Right cardiac atrium (tissue), 5 donors: ENCODE measurements at regions not wholly inside any gene's neighbourhood (a gene's known extent, or its start where the extent isn't known, plus 50 kb on each side); places are given as distances from the start of the nearest gene placed in this dataset.

Source experiments
- ATAC-seq, 2 donors: fragments of 200-7000 bp; cut with Tn5 transposase; one replicate each; pipeline versions ENCODE4 v1.8.0 to v1.9.1; 2020; ENCODE audit warnings: moderate library complexity in 2 of 2, mild to moderate bottlenecking in 1 of 2
- DNase-seq, 3 donors: peaks; one replicate each; pipeline ENCODE4 v3.0.0-alpha.2; 2020
- H3K27ac ChIP-seq: one replicate; pipeline ENCODE4 v1.5.1; 2013; ENCODE audit warnings: mild to moderate bottlenecking, low read length, control low read depth, moderate library complexity
- H3K27me3 ChIP-seq: one replicate; pipeline ENCODE4 v1.6.1; 2013; ENCODE audit not compliant: control insufficient read depth, insufficient read depth
- H3K4me1 ChIP-seq: one replicate; pipeline ENCODE4 v1.6.1; 2013; ENCODE audit warnings: low read length; ENCODE audit not compliant: control insufficient read depth, insufficient read depth
- H3K4me3 ChIP-seq: one replicate; pipeline ENCODE4 v1.5.1; 2013; ENCODE audit warnings: low read length, control low read depth
- H3K9me3 ChIP-seq: one replicate; pipeline ENCODE4 v1.6.1; 2013; ENCODE audit warnings: low read length; ENCODE audit not compliant: control insufficient read depth
- WGBS: extraction: QIAGEN DNeasy Blood & Tissue Kit; methylation state at CpG from one replicate; pipeline ENCODE4 v1.1.7; 2013; 5-methylcytosine and 5-hydroxymethylcytosine counted together
- intact Hi-C, 4 donors: fragments of 100-400 bp; cut with DNase I; formaldehyde crosslinking; loops; one replicate each; pipeline versions ENCODE4 v1.11.0 to v1.14.0; 2022 to 2023
- donor health status: healthy with polysubstance abuse.
- donor health status: DM: no; HTN: yes; CAD: no.
- donor health status: DM: no; HTN: no; CAD: no.
- donor health status: DM: no; HTN: yes; CAD: no; lungs with severe emphysema.
- donor health status: DM: yes; HTN: yes; CAD: no.

DNA sequence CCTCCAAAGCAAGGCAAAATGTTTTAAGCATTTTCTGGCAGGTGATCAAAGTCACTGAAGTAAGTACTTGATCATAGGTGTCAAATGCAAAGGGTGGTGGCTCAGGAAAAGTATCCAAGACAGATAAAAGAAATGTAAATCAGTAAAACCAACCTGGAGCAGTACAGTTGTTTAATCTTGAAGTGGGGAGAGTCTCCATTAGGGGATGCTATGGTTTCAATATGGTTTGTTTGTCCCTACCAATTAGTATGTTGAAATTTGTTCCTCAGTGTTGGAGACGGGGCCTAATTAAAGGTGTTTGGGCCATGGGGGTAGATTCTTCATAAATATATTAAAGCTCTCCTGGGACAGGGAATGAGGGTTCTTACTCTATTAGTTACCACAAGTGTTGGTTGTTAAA, 1781.7 kb upstream of the PRR20A start:
- no peak for ATAC-seq
- Histone ChIP-seq H3K27ac (no peak overlapping the region), H3K4me1 (no peaks in the 10 kb centered on the region), H3K27me3 (no peaks in the 10 kb centered on the region), H3K9me3 (no peaks in the 10 kb centered on the region), H3K4me3 (no peak overlapping the region)
- no peak for DNase-seq
- WGBS, result 73% methylated on average over 1 of the region's 1 CpG
- intact Hi-C loops, result no loop called here

- no peaks in the 10 kb centered on the region for H3K9me3 ChIP-seq
- H3K4me3 ChIP-seq, result no peak overlapping the region
- no peaks in the 10 kb centered on the region for H3K27me3 ChIP-seq
- no peaks in the 10 kb centered on the region for H3K4me1 ChIP-seq
- no peak for ATAC-seq
- H3K27ac ChIP-seq, result no peak overlapping the region
- no peak for DNase-seq
- intact Hi-C loops, result no loop called here
These were observed 1779.6 kb upstream of the PRR20A start for GRCh38 chr13:55361141-55361540.

GRCh38 chr13:55366676-55367075, 1774.0 kb upstream of the PRR20A start:
- intact Hi-C loops, result no loop called here
- no peaks in the 10 kb centered on the region for H3K27me3 ChIP-seq
- H3K9me3 ChIP-seq, result no peaks in the 10 kb centered on the region
- H3K4me3 ChIP-seq, result no peak overlapping the region
- WGBS, result 46% methylated on average over 3 of the region's 3 CpGs
- no peak for ATAC-seq
- H3K27ac ChIP-seq, result no peak overlapping the region
- no peak for DNase-seq
- H3K4me1 ChIP-seq, result no peaks in the 10 kb centered on the region

DNA sequence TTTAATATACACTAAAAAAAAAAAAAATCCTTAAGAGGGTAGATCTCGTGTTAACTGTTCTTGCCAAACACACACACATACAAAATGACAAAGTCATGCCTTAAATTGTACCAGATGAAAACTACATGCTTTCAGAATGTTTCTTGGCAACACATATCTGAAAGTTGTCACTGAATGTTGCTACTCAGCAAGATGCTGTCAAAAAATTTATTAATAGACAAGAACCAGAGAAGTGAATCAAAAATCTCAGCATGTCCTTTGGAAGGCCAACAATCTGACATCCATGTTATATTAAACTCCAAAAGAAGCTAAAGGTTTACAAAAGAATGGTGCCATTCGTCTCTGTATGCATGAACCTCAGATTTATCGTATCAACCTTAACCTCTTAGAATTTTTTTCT, 1746.2 kb upstream of the PRR20A start:
- WGBS, result 74% methylated on average over 3 of the region's 3 CpGs

GRCh38 chr13:55402870-55403269, 1737.8 kb upstream of the PRR20A start:
- H3K27ac ChIP-seq, result no peak overlapping the region
- WGBS, result 79% methylated on average over 1 of the region's 1 CpG
- H3K4me1 ChIP-seq, result no peaks in the 10 kb centered on the region
- no peak overlapping the region for H3K4me3 ChIP-seq
- H3K9me3 ChIP-seq, result no peaks in the 10 kb centered on the region
- DNase-seq (no peak), ATAC-seq (no peak)
- H3K27me3 ChIP-seq, result no peaks in the 10 kb centered on the region
- intact Hi-C loops, result no loop called here

More for the DNA sequence above, 1746.2 kb upstream of the PRR20A start:
- intact Hi-C loops, result no loop called here
- DNase-seq (no peak), ATAC-seq (no peak)
- Histone ChIP-seq H3K4me1 (no peaks in the 10 kb centered on the region), H3K27ac (no peak overlapping the region), H3K4me3 (no peak overlapping the region), H3K27me3 (no peaks in the 10 kb centered on the region), H3K9me3 (no peaks in the 10 kb centered on the region)

DNA sequence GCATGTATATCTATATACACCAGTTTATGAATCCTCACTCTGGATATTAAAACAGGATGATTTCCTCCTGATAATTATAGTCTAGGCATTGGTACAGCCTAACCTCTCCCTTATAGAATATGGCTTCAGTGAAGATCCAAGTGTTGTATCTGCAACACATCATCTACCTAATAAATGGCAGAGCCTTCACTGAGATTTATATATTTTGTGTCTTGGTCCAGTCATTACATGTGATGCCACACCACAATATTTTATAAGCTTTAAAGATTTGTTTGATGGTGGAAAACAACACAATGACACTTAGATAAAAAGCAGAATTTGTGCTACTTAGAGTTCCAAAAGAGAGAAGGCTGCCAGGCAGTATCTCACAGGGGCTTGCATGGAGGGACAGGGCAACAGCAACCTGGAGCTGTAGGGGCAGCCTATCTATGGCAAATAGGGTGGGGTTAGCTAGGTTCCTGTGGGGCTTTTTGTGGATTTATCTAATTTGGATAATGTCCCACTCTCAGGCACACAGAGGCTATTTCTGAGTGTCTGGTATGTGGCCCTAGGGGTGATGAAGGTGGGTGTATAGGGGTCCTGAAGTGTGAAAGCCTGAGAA, 1736.7 kb upstream of the PRR20A start:
- H3K4me3 ChIP-seq, result no peak overlapping the region

GRCh38 chr13:55410398-55411330, 1730.1 kb upstream of the PRR20A start:
- Histone ChIP-seq H3K4me3 (no peak overlapping the region), H3K27ac (no peak overlapping the region), H3K27me3 (no peaks in the 10 kb centered on the region), H3K9me3 (no peaks in the 10 kb centered on the region), H3K4me1 (no peaks in the 10 kb centered on the region)
- WGBS, result 48% methylated on average over 8 of the region's 8 CpGs
- DNase-seq, result no peak
- intact Hi-C loops, result no loop called here
- no peak for ATAC-seq

More for the DNA sequence above, 1736.7 kb upstream of the PRR20A start:
- H3K27me3 ChIP-seq, result no peaks in the 10 kb centered on the region
- H3K27ac ChIP-seq, result no peak overlapping the region
- no peak for DNase-seq
- H3K9me3 ChIP-seq, result no peaks in the 10 kb centered on the region
- no peak for ATAC-seq
- no peaks in the 10 kb centered on the region for H3K4me1 ChIP-seq
- intact Hi-C loops, result no loop called here

DNA sequence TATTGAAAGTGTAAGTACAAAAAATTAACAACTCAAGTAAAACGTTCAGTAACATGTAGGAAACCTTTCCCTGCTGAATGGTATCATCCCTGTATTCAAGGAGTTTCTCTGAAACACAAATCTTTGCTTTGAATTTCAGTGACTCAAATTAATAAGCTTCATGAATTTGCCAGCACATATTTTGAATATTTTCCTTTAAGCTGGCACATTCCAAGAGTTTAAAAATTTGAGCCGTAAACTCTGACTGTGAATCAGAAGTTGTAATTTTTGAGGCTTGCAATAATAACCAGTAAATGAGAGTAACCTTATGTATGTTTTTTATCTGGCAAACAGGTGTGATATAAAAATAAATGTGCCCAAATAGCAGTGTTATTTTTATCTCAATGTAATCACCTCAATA, 1722.6 kb upstream of the PRR20A start:
- intact Hi-C loops, result no loop called here
- H3K27ac ChIP-seq, result no peak overlapping the region
- no peaks in the 10 kb centered on the region for H3K9me3 ChIP-seq
- DNase-seq (no peak), ATAC-seq (no peak)
- no peaks in the 10 kb centered on the region for H3K27me3 ChIP-seq
- H3K4me1 ChIP-seq, result no peaks in the 10 kb centered on the region
- 63% methylated on average over 2 of the region's 2 CpGs for WGBS
- no peak overlapping the region for H3K4me3 ChIP-seq

DNA sequence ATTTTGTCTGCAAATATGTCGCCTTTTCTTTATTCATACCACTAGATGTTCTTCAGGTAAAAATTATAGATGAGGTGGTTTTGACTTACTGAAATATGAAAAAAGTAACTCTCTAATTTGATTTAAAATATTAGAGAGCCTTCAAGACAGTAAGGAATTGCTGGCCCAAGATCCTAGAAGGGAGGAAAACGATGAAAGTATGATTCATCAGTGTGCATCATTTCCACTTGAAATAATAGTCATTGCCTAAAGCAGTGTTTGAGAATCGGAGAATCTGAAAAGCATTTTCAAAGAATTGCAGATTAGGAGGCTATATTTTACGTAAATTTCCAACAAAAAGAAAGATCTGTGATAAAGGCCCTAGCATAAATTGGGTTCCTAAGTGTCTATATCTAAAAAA, 1707.9 kb upstream of the PRR20A start:
- no peaks in the 10 kb centered on the region for H3K9me3 ChIP-seq
- H3K27ac ChIP-seq, result no peak overlapping the region
- DNase-seq (no peak), ATAC-seq (no peak)
- no peak overlapping the region for H3K4me3 ChIP-seq
- no peaks in the 10 kb centered on the region for H3K4me1 ChIP-seq
- intact Hi-C loops, result no loop called here
- WGBS, result 66% methylated on average over 4 of the region's 4 CpGs
- no peaks in the 10 kb centered on the region for H3K27me3 ChIP-seq

- DNase-seq (no peak), ATAC-seq (no peak)
- 42% methylated on average over 1 of the region's 1 CpG for WGBS
- Histone ChIP-seq H3K27me3 (no peaks in the 10 kb centered on the region), H3K4me3 (no peak overlapping the region), H3K9me3 (no peaks in the 10 kb centered on the region), H3K27ac (no peak overlapping the region), H3K4me1 (no peaks in the 10 kb centered on the region)
- intact Hi-C loops, result no loop called here
These were observed 1703.6 kb upstream of the PRR20A start for GRCh38 chr13:55437162-55437561.

DNA sequence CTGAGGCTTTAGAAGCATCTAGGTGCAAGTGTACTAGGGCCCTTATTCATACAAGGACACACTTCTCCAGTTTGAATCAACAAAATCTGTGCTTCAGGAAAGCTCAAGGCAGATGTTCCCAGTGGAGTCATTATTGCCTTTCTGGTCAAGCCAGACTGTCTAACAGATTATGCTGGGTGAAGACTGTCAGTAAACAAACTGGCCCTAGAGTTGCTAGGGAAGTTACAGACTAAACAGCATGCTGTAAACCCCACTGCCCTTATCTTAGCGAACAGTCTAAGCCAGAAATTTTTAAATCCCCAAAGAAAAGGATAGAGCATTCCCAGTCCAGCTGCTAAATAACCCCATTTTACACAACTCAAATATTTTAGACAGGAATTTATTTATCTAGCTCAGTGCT, 1701.3 kb upstream of the PRR20A start:
- intact Hi-C loops, result no loop called here
- no peak overlapping the region for H3K27ac ChIP-seq
- DNase-seq (no peak), ATAC-seq (peak in 1 of 2 donors; percentile 56)
- H3K4me3 ChIP-seq, result no peak overlapping the region
- no peaks in the 10 kb centered on the region for H3K4me1 ChIP-seq
- WGBS, result 34% methylated on average over 1 of the region's 1 CpG
- H3K27me3 ChIP-seq, result no peaks in the 10 kb centered on the region
- no peaks in the 10 kb centered on the region for H3K9me3 ChIP-seq
